IMR-90 (cell line): ENCODE measurements at regions not wholly inside any gene's neighbourhood (a gene's known extent, or its start where the extent isn't known, plus 50 kb on each side); places are given as distances from the start of the nearest gene placed in this dataset.

Source experiments
- RAD21 ChIP-seq: IDR thresholded peaks from 2 replicates; pipeline ENCODE4 v1.6.1; 2012; ENCODE audit warnings: low read length, improper control_type of control experiment
- TF ChIP-seq, protein P1 (sequence below): conservative IDR thresholded peaks from 2 replicates; pipeline ENCODE4 v1.5.1; 2012; ENCODE audit warnings: mild to moderate bottlenecking, low read depth, low read length, improper control_type of control experiment

DNA sequence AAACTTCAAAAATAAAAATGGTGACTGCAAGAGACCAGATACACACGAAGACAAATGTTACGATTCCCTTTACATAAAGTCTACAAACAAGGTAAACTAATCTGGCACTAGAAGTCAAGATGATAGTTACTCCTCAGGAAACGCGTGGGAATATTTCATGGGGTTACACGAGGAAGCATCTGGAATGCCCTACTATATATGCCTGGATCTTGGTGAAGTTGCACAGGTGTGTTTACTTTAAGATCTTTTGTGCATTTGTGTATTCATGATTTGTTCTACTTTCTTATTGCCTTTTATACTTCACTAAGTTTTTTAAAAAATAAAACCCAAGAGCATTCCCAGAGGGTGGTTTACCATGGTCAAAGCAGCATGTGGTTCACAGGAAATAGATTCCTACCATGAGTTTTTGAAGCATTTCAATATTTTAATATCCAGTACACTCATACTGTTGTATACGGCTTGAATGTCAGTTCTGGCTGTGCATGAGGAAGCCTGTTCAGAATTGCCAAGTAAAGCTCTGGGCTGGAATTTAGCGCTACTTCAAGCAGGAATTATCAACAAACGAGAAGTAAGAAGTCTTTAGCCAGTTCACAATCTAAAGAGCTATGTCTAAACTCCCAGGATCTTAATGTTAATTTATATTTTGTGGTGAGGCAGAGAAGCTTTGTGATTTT lies 239.8 kb upstream of the KLHL1 start:
- TF ChIP-seq, protein P1, sequence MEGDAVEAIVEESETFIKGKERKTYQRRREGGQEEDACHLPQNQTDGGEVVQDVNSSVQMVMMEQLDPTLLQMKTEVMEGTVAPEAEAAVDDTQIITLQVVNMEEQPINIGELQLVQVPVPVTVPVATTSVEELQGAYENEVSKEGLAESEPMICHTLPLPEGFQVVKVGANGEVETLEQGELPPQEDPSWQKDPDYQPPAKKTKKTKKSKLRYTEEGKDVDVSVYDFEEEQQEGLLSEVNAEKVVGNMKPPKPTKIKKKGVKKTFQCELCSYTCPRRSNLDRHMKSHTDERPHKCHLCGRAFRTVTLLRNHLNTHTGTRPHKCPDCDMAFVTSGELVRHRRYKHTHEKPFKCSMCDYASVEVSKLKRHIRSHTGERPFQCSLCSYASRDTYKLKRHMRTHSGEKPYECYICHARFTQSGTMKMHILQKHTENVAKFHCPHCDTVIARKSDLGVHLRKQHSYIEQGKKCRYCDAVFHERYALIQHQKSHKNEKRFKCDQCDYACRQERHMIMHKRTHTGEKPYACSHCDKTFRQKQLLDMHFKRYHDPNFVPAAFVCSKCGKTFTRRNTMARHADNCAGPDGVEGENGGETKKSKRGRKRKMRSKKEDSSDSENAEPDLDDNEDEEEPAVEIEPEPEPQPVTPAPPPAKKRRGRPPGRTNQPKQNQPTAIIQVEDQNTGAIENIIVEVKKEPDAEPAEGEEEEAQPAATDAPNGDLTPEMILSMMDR: no peak
- TF ChIP-seq RAD21: no peak
